ENCODE measurements at regions not wholly inside any gene's neighbourhood (a gene's known extent, or its start where the extent isn't known, plus 50 kb on each side); places are given as distances from the start of the nearest gene placed in this dataset.

- TF ChIP-seq CTCF (IDR thresholded peaks at IDR 0.05; ENCODE audit: low read depth, low read length), result peak; percentile 69
- H3K4me3 ChIP-seq (replicated peaks in 1 of 2; ENCODE audit: low read depth in 2 of 2, low read length in 2 of 2), result no peak overlapping the region
- peak; percentile 49 to 54 for DNase-seq (ENCODE audit: low read depth in 2 of 2)
Measured at GRCh38 chr17:79388556-79389295, 222.1 kb downstream of the RBFOX3 start.

GRCh38 chr17:79387783-79388182 lies 223.1 kb downstream of the RBFOX3 start:
- no peak for TF ChIP-seq CTCF (IDR thresholded peaks at IDR 0.05; ENCODE audit: low read depth, low read length)
- no peak for DNase-seq (ENCODE audit: low read depth in 2 of 2)
- no peak overlapping the region for H3K4me3 ChIP-seq (replicated peaks in 1 of 2; ENCODE audit: low read depth in 2 of 2, low read length in 2 of 2)

GRCh38 chr17:79385962-79386563 lies 224.8 kb downstream of the RBFOX3 start:
- DNase-seq (ENCODE audit: low read depth in 2 of 2), result no peak
- TF ChIP-seq CTCF (IDR thresholded peaks at IDR 0.05; ENCODE audit: low read depth, low read length), result no peak
- no peak overlapping the region for H3K4me3 ChIP-seq (replicated peaks in 1 of 2; ENCODE audit: low read depth in 2 of 2, low read length in 2 of 2)

- TF ChIP-seq CTCF (IDR thresholded peaks at IDR 0.05; ENCODE audit: low read depth, low read length), result no peak
- DNase-seq (ENCODE audit: low read depth in 2 of 2), result no peak
- H3K4me3 ChIP-seq (replicated peaks in 1 of 2; ENCODE audit: low read depth in 2 of 2, low read length in 2 of 2), result no peak overlapping the region
Measured at GRCh38 chr17:79382313-79382712, 228.5 kb downstream of the RBFOX3 start.

GRCh38 chr17:79379700-79380445 lies 231.0 kb downstream of the RBFOX3 start:
- no peak overlapping the region for H3K4me3 ChIP-seq (replicated peaks in 1 of 2; ENCODE audit: low read depth in 2 of 2, low read length in 2 of 2)
- no peak for TF ChIP-seq CTCF (IDR thresholded peaks at IDR 0.05; ENCODE audit: low read depth, low read length)

DNA sequence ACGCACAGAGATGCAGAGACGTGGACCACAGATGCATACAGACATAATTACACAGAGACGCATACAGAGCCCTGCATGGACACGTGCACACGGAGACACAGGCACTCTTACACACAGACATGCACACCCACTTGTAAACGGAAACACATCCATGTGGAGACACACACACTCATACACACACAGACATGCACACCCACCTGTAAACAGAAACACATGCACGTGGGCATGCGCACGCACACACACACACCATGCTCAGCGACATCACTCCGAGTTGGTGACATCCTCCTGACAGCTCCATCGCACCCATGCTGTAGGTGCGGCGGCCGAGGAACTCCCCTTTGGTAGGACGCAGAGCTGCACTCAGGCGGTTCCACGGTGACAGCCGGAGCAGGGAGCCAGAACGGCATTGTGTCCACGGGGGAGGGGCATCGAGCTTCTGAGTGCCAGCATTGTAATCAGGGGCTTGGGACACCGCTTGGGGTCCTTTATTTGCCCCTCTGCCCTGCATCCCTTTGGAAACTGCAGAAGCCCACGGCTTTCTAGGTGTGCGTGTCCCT lies 233.5 kb downstream of the RBFOX3 start:
- DNase-seq (ENCODE audit: low read depth in 2 of 2), result no peak
- no peak overlapping the region for H3K4me3 ChIP-seq (replicated peaks in 1 of 2; ENCODE audit: low read depth in 2 of 2, low read length in 2 of 2)
- TF ChIP-seq CTCF (IDR thresholded peaks at IDR 0.05; ENCODE audit: low read depth, low read length), result no peak

More at GRCh38 chr17:79379700-79380445, 231.0 kb downstream of the RBFOX3 start:
- no peak for DNase-seq (ENCODE audit: low read depth in 2 of 2)

All from cardiac fibroblast (primary cell).